Fibroblast of lung (primary cell): ENCODE measurements at regions not wholly inside any gene's neighbourhood (a gene's known extent, or its start where the extent isn't known, plus 50 kb on each side); places are given as distances from the start of the nearest gene placed in this dataset.

Experiments used
- DNase-seq, 2 donors: peaks; one replicate each; pipeline versions ENCODE4 v3.0.0 to v3.0.0-alpha.2; 2010; ENCODE audit warnings: low read depth in 2 of 2
- H2AFZ ChIP-seq: 2 replicates; pipeline ENCODE4 v1.5.1; 2012; ENCODE audit warnings: low read length, control low read depth, inconsistent platforms
- H3K27ac ChIP-seq: 2 replicates; pipeline ENCODE4 v1.5.1; 2011; ENCODE audit warnings: low read length, control low read depth; ENCODE audit not compliant: insufficient read depth
- H3K27me3 ChIP-seq: 2 replicates; pipeline ENCODE4 v1.5.1; 2011; ENCODE audit warnings: mild to moderate bottlenecking, low read length; ENCODE audit not compliant: control insufficient read depth, insufficient read depth
- H3K36me3 ChIP-seq: 2 replicates; pipeline ENCODE4 v1.5.1; 2011; ENCODE audit warnings: low read length; ENCODE audit not compliant: control insufficient read depth, insufficient read depth
- H3K4me1 ChIP-seq: 2 replicates; pipeline ENCODE4 v1.5.1; 2011; ENCODE audit warnings: low read length; ENCODE audit not compliant: control insufficient read depth, insufficient read depth; ENCODE audit errors: extremely low read depth
- H3K4me2 ChIP-seq: 2 replicates; pipeline ENCODE4 v1.5.1; 2011; ENCODE audit warnings: low read length, control low read depth; ENCODE audit not compliant: insufficient read depth; ENCODE audit errors: extremely low read depth
- H3K4me3 ChIP-seq, 4 experiments: fragments of 200-600 bp in 1 of 4; sonication (generic) in 1 of 4; replicated peaks in 1 of 4; 2 replicates each; pipeline ENCODE4 v1.5.1; 2011 to 2016; ENCODE audit warnings: low read length in 4 of 4, low read depth in 3 of 4, mild to moderate bottlenecking in 3 of 4, control low read depth in 2 of 4, inconsistent platforms in 1 of 4, mixed read lengths in 1 of 4; ENCODE audit not compliant: insufficient read depth in 1 of 4; ENCODE audit errors: control extremely low read depth in 1 of 4
- H3K79me2 ChIP-seq: 2 replicates; pipeline ENCODE4 v1.5.1; 2012; ENCODE audit warnings: mild to moderate bottlenecking, low read length, inconsistent platforms; ENCODE audit not compliant: control insufficient read depth, insufficient read depth
- H3K9ac ChIP-seq: 2 replicates; pipeline ENCODE4 v1.5.1; 2011; ENCODE audit warnings: mild to moderate bottlenecking, low read length, control low read depth; ENCODE audit not compliant: insufficient read depth
- H3K9me3 ChIP-seq: 2 replicates; pipeline ENCODE4 v1.5.1; 2012; ENCODE audit warnings: low read depth, low read length; ENCODE audit not compliant: control insufficient read depth, insufficient read depth
- H4K20me1 ChIP-seq: 2 replicates; pipeline ENCODE4 v1.5.1; 2011; ENCODE audit warnings: low read length; ENCODE audit not compliant: control insufficient read depth, insufficient read depth; ENCODE audit errors: extremely low read depth
- CTCF ChIP-seq, 2 donors: IDR thresholded peaks in 1 of 2; conservative IDR thresholded peaks in 1 of 2; 1 replicate in 1 of 2; 2 replicates in 1 of 2; pipeline ENCODE4 v1.5.1; 2011 to 2012; ENCODE audit warnings: low read length in 2 of 2, control low read depth in 1 of 2, inconsistent platforms in 1 of 2, low read depth in 1 of 2, mild to moderate bottlenecking in 1 of 2
- EZH2 ChIP-seq: IDR thresholded peaks from 2 replicates; pipeline ENCODE4 v1.5.1; 2012; ENCODE audit warnings: low read length, control low read depth, mild to moderate bottlenecking; ENCODE audit errors: missing control alignments

- Histone ChIP-seq H3K9ac (no peak overlapping the region), H3K27me3 (no peaks in the 10 kb centered on the region), H3K4me2 (no peak overlapping the region), H3K4me3 (no peak overlapping the region), H3K9me3 (no peaks in the 10 kb centered on the region), H3K4me1 (no peaks in the 10 kb centered on the region), H3K79me2 (no peaks in the 10 kb centered on the region), H2AFZ (no peak overlapping the region), H3K27ac (no peak overlapping the region), H3K36me3 (no peaks in the 10 kb centered on the region), H4K20me1 (no peaks in the 10 kb centered on the region)
- TF ChIP-seq CTCF (conservative IDR thresholded peaks at IDR 0.05 in 1 of 2, IDR thresholded peaks at IDR 0.05 in 1 of 2; ENCODE audit: low read depth in 1 of 2, low read length in 2 of 2) (no peak), EZH2 (no peak)
- DNase-seq: no peak
These were observed 437.7 kb upstream of the MKI67 start for GRCh38 chr10:128563904-128564303.

DNA sequence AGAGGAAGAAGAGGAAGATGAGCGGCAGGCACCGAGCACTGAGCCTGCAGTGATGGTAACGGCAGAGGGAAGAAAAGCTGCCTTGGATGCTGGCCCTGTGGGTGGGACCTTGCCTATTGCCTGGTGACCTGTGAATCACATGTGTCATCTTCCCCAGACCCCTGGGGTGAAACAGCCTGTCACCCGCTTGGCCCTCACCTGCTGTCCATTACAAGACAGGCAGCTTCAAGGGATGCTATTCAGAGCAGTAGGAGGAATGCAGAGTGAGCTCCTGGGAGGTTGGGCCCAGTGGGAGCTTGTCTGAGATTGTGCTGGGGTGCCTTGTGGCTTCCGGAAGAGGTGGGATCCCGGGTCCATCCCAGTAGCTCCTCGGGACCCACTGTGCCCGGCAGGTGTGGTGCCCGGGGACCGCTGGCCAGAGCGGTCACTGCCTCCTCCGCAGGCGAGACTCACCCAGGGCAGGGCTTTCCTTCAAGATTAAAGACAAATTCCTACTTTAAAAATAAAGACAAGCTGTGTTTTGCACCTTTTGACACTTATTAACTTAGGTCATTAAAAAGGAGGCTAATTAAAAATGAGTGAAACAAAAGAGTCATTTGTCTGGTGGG lies 440.2 kb upstream of the MKI67 start:
- Histone ChIP-seq H3K4me2 (no peak overlapping the region), H3K4me1 (no peaks in the 10 kb centered on the region), H4K20me1 (no peaks in the 10 kb centered on the region), H3K79me2 (no peaks in the 10 kb centered on the region), H3K27me3 (no peaks in the 10 kb centered on the region), H3K36me3 (no peaks in the 10 kb centered on the region), H3K9ac (no peak overlapping the region), H2AFZ (no peak overlapping the region), H3K9me3 (no peaks in the 10 kb centered on the region), H3K27ac (no peak overlapping the region), H3K4me3 (no peak overlapping the region)
- no peak for DNase-seq
- TF ChIP-seq CTCF (conservative IDR thresholded peaks at IDR 0.05 in 1 of 2, IDR thresholded peaks at IDR 0.05 in 1 of 2; ENCODE audit: low read depth in 1 of 2, low read length in 2 of 2) (no peak), EZH2 (no peak)

DNA sequence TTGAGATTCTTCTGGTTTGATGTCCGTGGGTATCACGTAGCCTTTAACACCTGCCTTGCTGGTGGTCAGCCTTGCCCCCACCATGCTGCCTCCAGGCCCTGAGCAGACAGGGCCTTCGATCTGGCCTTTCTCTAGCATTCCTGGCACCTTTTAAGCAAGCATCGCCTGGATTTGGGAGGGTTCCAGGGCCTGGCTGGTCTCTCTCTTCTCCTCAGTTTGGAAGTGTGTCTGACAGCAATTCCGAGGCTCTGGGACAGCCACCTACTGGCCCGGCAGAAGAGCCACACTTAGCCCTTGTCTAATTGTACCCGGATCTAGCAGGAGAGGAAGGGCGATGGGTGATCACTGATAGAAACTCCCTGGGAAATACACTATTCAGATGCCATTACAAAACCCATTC lies 441.3 kb upstream of the MKI67 start:
- Histone ChIP-seq H4K20me1 (no peaks in the 10 kb centered on the region), H3K36me3 (no peaks in the 10 kb centered on the region), H3K9ac (no peak overlapping the region), H3K79me2 (no peaks in the 10 kb centered on the region), H3K27ac (no peak overlapping the region), H3K4me3 (no peak overlapping the region), H2AFZ (no peak overlapping the region), H3K4me1 (no peaks in the 10 kb centered on the region), H3K9me3 (no peaks in the 10 kb centered on the region), H3K4me2 (no peak overlapping the region), H3K27me3 (no peaks in the 10 kb centered on the region)
- TF ChIP-seq EZH2 (no peak), CTCF (conservative IDR thresholded peaks at IDR 0.05 in 1 of 2, IDR thresholded peaks at IDR 0.05 in 1 of 2; ENCODE audit: low read depth in 1 of 2, low read length in 2 of 2) (no peak)
- no peak for DNase-seq
